Right atrium auricular region (tissue), 2 donors: ENCODE measurements at regions not wholly inside any gene's neighbourhood (a gene's known extent, or its start where the extent isn't known, plus 50 kb on each side); places are given as distances from the start of the nearest gene placed in this dataset.

Experiments used
- DNase-seq: peaks from one replicate; pipeline ENCODE4 v3.0.0-alpha.2; 2019; ENCODE audit warnings: low spot score
- H3K27ac ChIP-seq, 2 donors: fragments of 200-600 bp; sonication (generic); 1 replicate in 1 of 2; 2 replicates in 1 of 2; pipeline ENCODE4 v1.5.1; 2016 to 2019
- H3K27me3 ChIP-seq, 2 donors: fragments of 200-600 bp; sonication (generic); one replicate each; pipeline versions ENCODE4 v1.5.1 to v1.6.0; 2017 to 2019
- H3K36me3 ChIP-seq: fragments of 200-600 bp; sonication (generic); one replicate; pipeline ENCODE4 v1.5.1; 2016
- H3K4me1 ChIP-seq, 2 donors: fragments of 200-600 bp; sonication (generic); one replicate each; pipeline versions ENCODE4 v1.5.1 to v1.6.0; 2017 to 2019
- H3K4me3 ChIP-seq, 2 donors: fragments of 200-600 bp; sonication (generic); 1 replicate in 1 of 2; 2 replicates in 1 of 2; pipeline ENCODE4 v1.5.1; 2017 to 2019; ENCODE audit warnings: mild to moderate bottlenecking in 1 of 2, moderate library complexity in 1 of 2
- H3K9me3 ChIP-seq, 2 donors: fragments of 200-600 bp; sonication (generic); one replicate each; pipeline ENCODE4 v1.5.1; 2019
- TF ChIP-seq, protein P1 (sequence below), 2 donors: fragments of 200-600 bp; sonication (generic); IDR thresholded peaks; one replicate each; pipeline ENCODE4 v1.5.1; 2019; ENCODE audit warnings: antibody characterized with exemption in 2 of 2

GRCh38 chr10:2165771-2166460 is 428.6 kb upstream of the ADARB2 start:
- no peak overlapping the region for H3K27ac ChIP-seq
- H3K27me3 ChIP-seq = no peaks in the 10 kb centered on the region
- DNase-seq = no peak
- H3K9me3 ChIP-seq = no peaks in the 10 kb centered on the region
- no peak overlapping the region for H3K4me3 ChIP-seq
- no peaks in the 10 kb centered on the region for H3K4me1 ChIP-seq
- TF ChIP-seq, protein P1, sequence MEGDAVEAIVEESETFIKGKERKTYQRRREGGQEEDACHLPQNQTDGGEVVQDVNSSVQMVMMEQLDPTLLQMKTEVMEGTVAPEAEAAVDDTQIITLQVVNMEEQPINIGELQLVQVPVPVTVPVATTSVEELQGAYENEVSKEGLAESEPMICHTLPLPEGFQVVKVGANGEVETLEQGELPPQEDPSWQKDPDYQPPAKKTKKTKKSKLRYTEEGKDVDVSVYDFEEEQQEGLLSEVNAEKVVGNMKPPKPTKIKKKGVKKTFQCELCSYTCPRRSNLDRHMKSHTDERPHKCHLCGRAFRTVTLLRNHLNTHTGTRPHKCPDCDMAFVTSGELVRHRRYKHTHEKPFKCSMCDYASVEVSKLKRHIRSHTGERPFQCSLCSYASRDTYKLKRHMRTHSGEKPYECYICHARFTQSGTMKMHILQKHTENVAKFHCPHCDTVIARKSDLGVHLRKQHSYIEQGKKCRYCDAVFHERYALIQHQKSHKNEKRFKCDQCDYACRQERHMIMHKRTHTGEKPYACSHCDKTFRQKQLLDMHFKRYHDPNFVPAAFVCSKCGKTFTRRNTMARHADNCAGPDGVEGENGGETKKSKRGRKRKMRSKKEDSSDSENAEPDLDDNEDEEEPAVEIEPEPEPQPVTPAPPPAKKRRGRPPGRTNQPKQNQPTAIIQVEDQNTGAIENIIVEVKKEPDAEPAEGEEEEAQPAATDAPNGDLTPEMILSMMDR (IDR thresholded peaks at IDR 0.05) = no peak
- no peaks in the 10 kb centered on the region for H3K36me3 ChIP-seq

GRCh38 chr10:2150288-2150687 is 413.0 kb upstream of the ADARB2 start:
- Histone ChIP-seq H3K27ac (no peak overlapping the region), H3K27me3 (no peaks in the 10 kb centered on the region), H3K4me1 (no peaks in the 10 kb centered on the region), H3K4me3 (no peak overlapping the region), H3K36me3 (no peaks in the 10 kb centered on the region), H3K9me3 (no peaks in the 10 kb centered on the region)
- no peak for DNase-seq
- TF ChIP-seq, protein P1 (IDR thresholded peaks at IDR 0.05) = no peak

GRCh38 chr10:2145926-2146478 is 408.7 kb upstream of the ADARB2 start:
- TF ChIP-seq, protein P1 (IDR thresholded peaks at IDR 0.05) = no peak
- Histone ChIP-seq H3K4me1 (no peaks in the 10 kb centered on the region), H3K36me3 (no peaks in the 10 kb centered on the region)

DNA sequence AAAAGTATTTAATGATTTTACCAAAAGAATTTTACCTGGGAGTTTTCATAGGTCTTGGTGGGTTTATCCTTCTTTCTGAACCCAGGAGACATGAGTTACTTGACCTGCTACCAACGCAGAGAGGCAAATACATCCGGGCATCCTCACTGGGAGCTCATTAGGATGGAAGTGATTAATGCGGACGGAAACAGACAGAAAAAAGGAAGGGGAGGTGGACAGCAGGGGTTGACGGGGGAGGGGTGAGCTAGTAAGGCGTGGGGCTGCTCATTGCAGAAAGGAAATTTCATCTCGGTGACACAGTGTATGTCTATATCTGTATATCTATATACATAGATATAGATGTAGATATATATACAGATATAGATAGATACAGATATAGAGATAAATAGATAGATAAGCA is 408.2 kb upstream of the ADARB2 start:
- Histone ChIP-seq H3K27me3 (no peaks in the 10 kb centered on the region), H3K4me3 (no peak overlapping the region), H3K4me1 (no peaks in the 10 kb centered on the region), H3K36me3 (no peaks in the 10 kb centered on the region), H3K27ac (no peak overlapping the region), H3K9me3 (no peaks in the 10 kb centered on the region)
- no peak for DNase-seq
- TF ChIP-seq, protein P1 (IDR thresholded peaks at IDR 0.05) = no peak

More at GRCh38 chr10:2145926-2146478, 408.7 kb upstream of the ADARB2 start:
- no peaks in the 10 kb centered on the region for H3K27me3 ChIP-seq
- no peaks in the 10 kb centered on the region for H3K9me3 ChIP-seq
- DNase-seq = no peak
- H3K4me3 ChIP-seq = no peak overlapping the region
- H3K27ac ChIP-seq = no peak overlapping the region

- Histone ChIP-seq H3K36me3 (no peaks in the 10 kb centered on the region), H3K27ac (no peak overlapping the region), H3K27me3 (no peaks in the 10 kb centered on the region), H3K9me3 (no peaks in the 10 kb centered on the region), H3K4me3 (no peak overlapping the region), H3K4me1 (no peaks in the 10 kb centered on the region)
- TF ChIP-seq, protein P1 (IDR thresholded peaks at IDR 0.05) = no peak
- DNase-seq = no peak
Measured at GRCh38 chr10:2144584-2144983, 407.3 kb upstream of the ADARB2 start.
